Ureter (tissue), 1 donor: ENCODE measurements at regions not wholly inside any gene's neighbourhood (a gene's known extent, or its start where the extent isn't known, plus 50 kb on each side); places are given as distances from the start of the nearest gene placed in this dataset.

Source experiments
- DNase-seq: peaks from one replicate; pipeline ENCODE4 v3.0.0-alpha.2; 2020; ENCODE audit warnings: low spot score
- donor health status: DM: yes; HTN: yes; CAD: no.

GRCh38 chr2:71277536-71278103 lies 50.7 kb upstream of the PAIP2B start:
- no peak for DNase-seq

- DNase-seq, result no peak
Measured at GRCh38 chr2:71277147-71277475, 50.2 kb upstream of the PAIP2B start.

GRCh38 chr2:71276311-71277146 lies 49.6 kb upstream of the PAIP2B start:
- peak; percentile 75 for DNase-seq
